SK-N-DZ (cell line): ENCODE measurements at regions not wholly inside any gene's neighbourhood (a gene's known extent, or its start where the extent isn't known, plus 50 kb on each side); places are given as distances from the start of the nearest gene placed in this dataset.
A peak's percentile ranks its signal among the peaks of the same experiment; 100 is the strongest.
"Not testable (repeated sequence)": the region's sequence is repeated elsewhere in the genome, so short reads cannot be mapped to it uniquely, and the experiment has no call there.

Source experiments
- DNase-seq: peaks from one replicate; pipeline ENCODE4 v3.0.0-alpha.2; 2015; ENCODE audit warnings: low spot score

GRCh38 chr22:34306361-34306760 is 386.1 kb upstream of the LARGE1 start:
- no peak for DNase-seq

GRCh38 chr22:34308101-34308500 is 387.8 kb upstream of the LARGE1 start:
- no peak for DNase-seq

DNA sequence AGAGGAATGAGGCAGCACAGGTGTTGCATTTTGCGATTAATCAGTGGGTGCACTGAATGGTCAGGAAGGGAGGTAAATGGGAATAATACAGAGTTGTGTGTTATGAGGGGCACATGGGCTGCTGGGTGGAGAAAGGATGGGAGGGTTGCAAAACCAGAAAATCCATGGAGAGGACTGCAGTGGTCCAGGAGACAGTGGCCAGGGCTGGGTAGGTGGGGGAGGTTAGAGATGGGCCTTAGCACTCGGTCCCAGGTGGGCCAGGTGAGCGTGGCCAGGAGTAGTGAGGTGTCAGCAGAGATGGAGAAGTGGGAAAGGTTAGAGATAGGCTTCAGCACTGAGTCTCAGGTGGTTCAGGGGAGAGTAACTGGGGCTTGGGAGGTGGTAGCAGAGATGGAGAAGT is 399.1 kb upstream of the LARGE1 start:
- DNase-seq: no peak

DNA sequence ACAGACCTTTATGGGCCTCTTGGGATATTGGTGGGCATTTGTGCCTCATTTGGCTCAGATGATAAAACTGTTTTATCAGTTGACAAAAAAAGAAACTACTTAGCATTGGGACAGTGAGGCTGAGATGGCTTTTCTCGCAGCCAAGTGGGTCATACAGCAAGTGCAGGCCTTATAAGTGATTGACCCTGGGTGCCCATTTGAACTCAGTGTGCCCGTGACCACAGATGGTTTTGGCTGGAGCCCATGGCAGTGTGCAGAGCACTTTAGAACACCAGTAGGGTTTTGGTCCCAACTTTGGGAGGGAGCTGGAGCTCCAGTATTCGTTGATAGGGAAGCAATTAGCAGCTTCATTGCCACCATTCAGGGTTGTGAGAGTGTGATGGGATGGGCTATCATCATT is 404.5 kb upstream of the LARGE1 start:
- no peak for DNase-seq

DNA sequence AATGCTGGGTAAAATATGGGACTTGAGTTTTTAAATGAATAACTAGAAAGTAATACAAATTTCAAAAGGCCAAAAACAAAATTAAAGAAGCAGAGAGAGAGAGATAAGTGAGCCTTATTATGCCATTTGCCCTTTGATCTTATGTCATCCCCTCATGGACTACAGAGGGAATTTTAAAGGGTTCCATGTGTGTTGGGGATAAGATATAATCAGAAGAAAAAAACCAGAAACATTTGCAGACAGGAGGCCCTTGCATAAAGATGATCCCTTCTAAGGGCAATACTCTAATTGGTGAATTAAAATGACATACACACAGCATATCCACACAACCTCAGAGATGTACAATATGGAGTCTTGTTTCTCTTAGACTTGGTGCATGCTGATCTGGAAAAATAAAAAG is 406.6 kb upstream of the LARGE1 start:
- peak; percentile 68 for DNase-seq

DNA sequence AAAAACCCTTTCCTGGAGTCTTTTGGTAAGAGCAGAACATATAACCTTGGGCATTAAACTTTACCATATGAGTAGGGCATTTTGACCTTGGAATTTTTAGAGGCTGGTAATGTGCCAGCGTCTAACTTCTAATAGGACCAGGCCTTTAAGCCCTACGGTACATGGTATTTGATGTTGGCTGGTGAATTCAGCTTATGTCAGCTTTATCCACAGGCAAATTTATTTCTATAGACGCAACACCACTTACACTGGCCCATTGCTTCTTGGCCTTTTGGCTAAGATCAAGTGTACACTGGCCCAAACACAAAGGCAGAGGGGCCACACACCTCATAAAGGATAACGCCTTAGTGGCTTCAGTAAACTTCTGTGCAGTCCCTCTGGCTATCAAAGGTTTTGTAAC is 410.2 kb upstream of the LARGE1 start:
- no peak for DNase-seq

GRCh38 chr22:34333285-34333684 is 413.0 kb upstream of the LARGE1 start:
- no peak for DNase-seq

- no peak for DNase-seq
Measured at GRCh38 chr22:34334893-34335292, 414.6 kb upstream of the LARGE1 start.

- DNase-seq: no peak
Measured at GRCh38 chr22:34344702-34345101, 424.4 kb upstream of the LARGE1 start.

DNA sequence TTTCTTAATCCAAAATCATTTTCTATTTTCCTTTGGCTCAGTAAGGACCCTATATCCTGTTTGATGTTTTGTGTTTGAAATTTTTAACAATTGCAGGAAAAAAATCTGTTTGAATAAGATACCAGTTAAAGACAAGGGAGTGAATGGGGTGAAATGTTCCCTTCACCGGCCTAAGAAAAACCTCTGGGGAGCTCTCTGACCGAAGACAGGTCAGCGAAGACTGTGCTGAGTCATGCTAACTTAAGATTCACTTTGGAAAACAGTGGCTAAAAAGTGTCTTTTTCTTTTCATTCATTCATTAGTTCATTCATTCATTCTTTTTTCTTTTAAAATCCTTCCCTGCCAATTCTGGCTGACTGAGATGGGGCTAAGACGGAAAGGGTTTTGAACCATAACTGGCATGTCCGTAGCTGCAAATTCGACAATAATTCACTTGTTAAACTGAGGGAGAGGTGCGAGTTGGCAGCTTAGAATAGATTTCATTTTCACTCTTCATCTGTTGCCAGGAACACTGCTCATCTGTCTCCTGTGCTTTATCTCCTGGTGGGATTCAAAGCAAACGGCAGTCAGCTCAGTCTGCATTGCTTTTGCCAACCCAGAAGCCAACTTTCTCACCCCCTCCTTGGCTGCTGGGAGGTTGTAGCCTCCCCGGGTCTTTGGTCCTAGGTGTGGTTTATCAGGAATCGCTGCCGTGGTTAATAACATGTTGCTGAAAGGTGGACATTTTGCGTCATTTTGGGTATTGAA is 434.0 kb upstream of the LARGE1 start:
- DNase-seq: no peak

DNA sequence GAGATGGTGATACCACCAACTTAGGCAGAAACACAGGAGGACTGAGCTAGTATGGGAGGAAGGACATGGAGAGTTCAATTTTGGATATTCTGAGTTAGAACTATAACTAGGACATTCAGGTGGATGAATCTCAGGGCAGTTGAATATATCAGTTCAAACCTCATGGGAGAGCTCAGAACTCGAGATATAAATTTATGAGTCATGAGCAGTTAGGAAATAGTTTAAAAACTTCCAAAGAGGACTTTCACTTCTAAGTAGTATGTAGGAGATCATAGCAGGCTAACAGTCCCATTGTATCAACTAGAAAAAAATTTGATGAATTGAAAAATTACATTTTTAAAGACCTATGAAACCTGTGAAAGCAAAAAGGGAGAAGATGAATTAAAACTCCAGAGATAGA is 436.2 kb upstream of the LARGE1 start:
- no peak for DNase-seq

DNA sequence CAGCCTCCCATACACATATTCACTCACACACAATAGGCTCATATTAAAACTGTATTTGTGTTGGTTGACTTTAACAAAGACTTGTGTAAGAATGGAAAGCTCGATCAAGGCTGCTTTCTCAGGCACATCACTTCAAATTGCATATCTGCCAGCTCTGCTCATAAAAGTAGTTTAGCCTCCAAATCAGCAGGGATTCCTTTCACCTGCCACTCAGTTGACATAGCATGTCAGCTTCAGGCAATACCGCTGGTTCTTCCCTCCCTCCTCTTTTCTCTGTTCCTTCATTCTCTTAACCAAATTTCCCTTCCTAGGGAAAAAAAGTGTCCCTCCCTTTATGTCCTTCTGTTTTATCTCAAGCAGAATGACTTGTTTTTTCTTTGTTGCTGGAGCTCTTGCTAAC is 450.4 kb upstream of the LARGE1 start:
- DNase-seq: no peak

GRCh38 chr22:34379825-34380224 is 459.5 kb upstream of the LARGE1 start:
- DNase-seq: no peak

- DNase-seq: no peak
Measured at GRCh38 chr22:34380532-34380931, 460.3 kb upstream of the LARGE1 start.

DNA sequence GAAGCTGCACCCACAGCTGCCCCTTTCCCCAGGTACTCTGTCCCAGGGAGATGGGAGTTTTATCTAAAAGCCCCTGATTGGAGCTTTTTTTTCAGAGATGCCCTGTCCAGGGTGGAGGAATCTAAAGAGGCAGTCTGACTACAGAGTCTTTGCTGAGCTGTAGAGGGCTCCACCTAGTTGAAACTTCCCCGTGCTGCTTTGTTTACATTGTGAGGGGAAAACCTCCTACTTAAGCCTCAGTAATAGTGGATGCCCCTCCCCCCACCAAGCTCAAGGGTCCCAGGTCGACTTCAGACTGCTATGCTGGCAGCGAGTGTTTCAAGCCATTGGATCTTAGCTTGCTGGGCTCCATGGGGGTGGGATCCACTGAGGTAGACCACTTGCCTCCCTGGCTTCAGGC is 470.1 kb upstream of the LARGE1 start:
- no peak for DNase-seq

- no peak for DNase-seq
Measured at GRCh38 chr22:34395370-34395769, 475.1 kb upstream of the LARGE1 start.

DNA sequence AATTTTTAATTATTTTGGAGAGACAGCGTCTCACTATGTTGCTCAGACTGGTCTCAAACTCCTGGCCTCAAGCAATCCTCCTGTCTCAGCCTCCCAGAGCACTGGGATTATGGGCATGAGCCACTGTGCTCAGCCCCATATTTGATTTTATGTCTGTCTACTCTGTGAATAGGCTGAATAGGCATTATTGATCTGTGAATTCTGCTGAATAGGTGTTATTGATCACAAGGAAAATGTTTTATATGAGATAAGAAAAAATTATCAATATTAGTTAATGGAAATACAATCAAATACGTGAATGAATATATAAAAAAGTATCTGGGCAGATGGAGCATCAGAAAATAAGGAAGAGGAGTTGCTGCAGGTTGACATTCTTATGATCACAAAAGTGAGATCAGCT is 483.4 kb upstream of the LARGE1 start:
- DNase-seq: no peak

DNA sequence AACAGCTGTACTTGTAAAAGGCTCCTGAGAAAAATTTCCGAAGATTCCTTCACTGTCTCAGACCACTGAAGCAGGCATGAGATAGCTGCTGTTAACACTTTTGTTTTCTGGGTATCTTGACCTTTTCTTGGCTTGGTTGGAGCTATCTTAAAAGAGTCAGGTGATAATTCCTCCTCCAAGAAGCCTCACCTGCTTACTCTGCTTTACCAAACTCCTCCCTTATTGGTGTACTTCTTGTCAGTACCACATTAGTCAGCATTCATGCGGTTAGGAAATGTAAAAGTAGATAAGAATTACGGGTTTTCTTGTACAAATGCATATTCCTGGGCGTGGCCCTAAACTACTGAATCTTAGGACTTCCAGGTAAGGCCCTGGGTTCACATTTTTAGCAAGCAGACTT is 489.8 kb upstream of the LARGE1 start:
- DNase-seq: no peak

DNA sequence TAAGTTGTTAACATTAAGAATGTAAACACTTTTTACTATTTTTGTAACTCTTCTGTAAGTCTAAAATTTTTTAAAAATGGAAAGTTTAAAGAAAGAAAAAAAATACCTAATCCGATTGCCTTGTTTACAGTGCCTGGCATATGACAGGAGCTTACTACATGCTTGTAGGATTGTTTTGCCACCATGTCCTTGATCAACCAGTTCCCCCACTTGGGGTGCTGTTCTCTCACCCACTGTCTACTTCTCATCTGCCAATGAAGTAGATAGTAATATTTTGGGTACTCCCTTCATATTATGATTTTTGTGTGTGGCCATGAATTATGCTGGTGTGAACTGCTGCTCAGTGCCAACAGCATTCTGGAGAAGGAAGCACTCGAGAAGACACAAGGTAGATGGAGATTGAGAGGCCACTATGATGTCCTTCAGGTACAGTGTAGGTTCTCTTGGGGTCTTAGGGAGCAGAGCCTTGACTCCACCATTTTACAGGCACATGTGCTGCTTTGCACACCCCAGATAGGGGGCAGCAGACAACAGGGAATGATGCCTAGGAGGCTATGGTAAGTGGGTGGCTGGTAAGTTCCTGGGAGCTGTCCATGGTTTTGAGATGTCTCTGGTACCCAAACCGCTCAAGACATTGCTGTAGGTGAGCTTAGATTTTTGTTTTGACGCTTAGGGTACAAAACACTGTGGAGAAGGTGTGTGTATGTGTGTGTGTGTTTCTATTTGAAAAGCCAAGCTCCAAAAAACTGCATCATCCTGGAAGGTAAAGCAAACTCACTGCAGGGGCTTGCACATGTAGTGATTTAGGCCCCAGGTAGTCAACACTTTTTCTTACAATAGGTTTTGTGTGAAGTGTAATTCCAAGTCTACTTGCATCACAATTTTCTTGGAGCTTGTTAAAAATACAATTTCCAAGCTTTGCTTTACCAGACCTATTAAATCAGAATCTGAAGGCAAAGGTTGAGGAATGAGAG is 494.5 kb upstream of the LARGE1 start:
- DNase-seq: peak; percentile 66

DNA sequence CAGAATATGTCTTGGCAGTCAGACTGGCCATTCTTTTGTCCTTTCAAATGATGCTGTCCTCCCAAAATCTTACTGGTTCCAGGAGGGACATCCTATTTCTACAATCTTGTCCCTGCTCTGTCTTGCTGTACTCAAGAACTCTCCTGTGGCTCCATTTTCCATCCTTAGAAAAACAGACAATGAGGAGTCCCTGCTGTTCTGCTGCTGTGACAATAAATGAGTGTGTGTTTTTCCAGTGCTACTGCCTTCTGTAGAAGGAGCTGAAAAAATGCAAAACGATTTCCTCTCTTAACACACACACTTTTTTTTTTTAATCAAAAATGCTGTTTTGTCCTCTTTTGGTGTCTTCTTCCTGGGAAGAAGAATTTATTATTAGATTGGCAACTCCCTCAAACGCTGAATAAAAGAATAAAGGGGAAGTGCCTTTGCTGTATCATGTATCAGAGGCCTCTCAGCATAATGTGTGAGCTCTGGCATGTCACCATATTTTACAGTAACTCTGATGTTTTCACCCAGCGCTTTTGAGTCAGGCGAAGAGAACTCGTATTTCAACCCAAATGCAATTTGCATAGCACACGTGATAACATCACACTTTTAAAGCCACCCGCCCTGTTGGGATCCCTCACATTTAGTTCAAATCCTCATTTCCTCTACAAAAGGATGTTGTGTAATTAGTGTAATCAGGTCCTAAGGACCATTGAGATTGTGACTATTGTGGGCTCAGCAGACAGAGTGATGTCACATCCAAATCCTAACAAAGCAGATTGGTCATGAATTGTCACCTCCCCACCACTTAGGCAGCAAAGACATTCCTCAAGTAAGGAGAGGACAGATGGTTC is 496.0 kb upstream of the LARGE1 start:
- DNase-seq: no peak

- DNase-seq: not testable (repeated sequence)
Measured at GRCh38 chr22:34422948-34423347, 502.7 kb upstream of the LARGE1 start.

GRCh38 chr22:34427436-34427835 is 507.2 kb upstream of the LARGE1 start:
- DNase-seq: no peak
